Glutamatergic neuron (in vitro differentiated cells): ENCODE measurements at regions not wholly inside any gene's neighbourhood (a gene's known extent, or its start where the extent isn't known, plus 50 kb on each side); places are given as distances from the start of the nearest gene placed in this dataset.

Source experiments
- DNase-seq: peaks from one replicate; pipeline ENCODE4 v3.0.0; 2022
- H3K27ac Mint-ChIP-seq: one replicate; pipeline ENCODE4 v1.8.0; 2020; ENCODE audit warnings: mild to moderate bottlenecking, mixed read lengths, inconsistent platforms; ENCODE audit not compliant: unreplicated experiment
- H3K27me3 Mint-ChIP-seq: one replicate; pipeline ENCODE4 v1.8.0; 2020; ENCODE audit warnings: mild to moderate bottlenecking, moderate library complexity, mixed read lengths, inconsistent platforms; ENCODE audit not compliant: unreplicated experiment
- H3K36me3 Mint-ChIP-seq: one replicate; pipeline ENCODE4 v1.8.0; 2020; ENCODE audit warnings: mild to moderate bottlenecking, mixed read lengths, inconsistent platforms; ENCODE audit not compliant: unreplicated experiment
- H3K4me1 Mint-ChIP-seq: one replicate; pipeline ENCODE4 v1.8.0; 2020; ENCODE audit warnings: mild to moderate bottlenecking, low read depth, mixed read lengths, inconsistent platforms; ENCODE audit not compliant: unreplicated experiment
- H3K4me3 Mint-ChIP-seq: one replicate; pipeline ENCODE4 v1.8.0; 2020; ENCODE audit warnings: mild to moderate bottlenecking, mixed read lengths, inconsistent platforms; ENCODE audit not compliant: unreplicated experiment
- H3K9me3 Mint-ChIP-seq: one replicate; pipeline ENCODE4 v1.8.0; 2020; ENCODE audit warnings: mild to moderate bottlenecking, moderate library complexity, mixed read lengths, inconsistent platforms; ENCODE audit not compliant: unreplicated experiment
- CTCF ChIP-seq: fragments of 200-600 bp; sonication (generic); IDR thresholded peaks from one replicate; pipeline ENCODE4 v1.5.0; 2021; ENCODE audit not compliant: partially characterized antibody, unreplicated experiment

GRCh38 chr13:65921933-65922332 lies 1308.2 kb downstream of the PCDH9 start:
- no peaks in the 10 kb centered on the region for H3K36me3 Mint-ChIP-seq
- peaks cover under 1% of the 10 kb centered on the region for H3K27me3 Mint-ChIP-seq
- no peak for TF ChIP-seq CTCF
- no peak overlapping the region for H3K27ac Mint-ChIP-seq
- H3K4me3 Mint-ChIP-seq, result no peak overlapping the region
- peaks cover under 1% of the 10 kb centered on the region for H3K4me1 Mint-ChIP-seq
- no peaks in the 10 kb centered on the region for H3K9me3 Mint-ChIP-seq
- no peak for DNase-seq

- no peak for TF ChIP-seq CTCF
- Mint-ChIP-seq H3K36me3 (no peaks in the 10 kb centered on the region), H3K4me1 (no peaks in the 10 kb centered on the region), H3K9me3 (no peaks in the 10 kb centered on the region), H3K27me3 (no peaks in the 10 kb centered on the region), H3K4me3 (no peak overlapping the region), H3K27ac (no peak overlapping the region)
- DNase-seq, result no peak
Measured at GRCh38 chr13:65917731-65918130, 1312.4 kb downstream of the PCDH9 start.

GRCh38 chr13:65915195-65915594 lies 1314.9 kb downstream of the PCDH9 start:
- H3K27ac Mint-ChIP-seq, result no peak overlapping the region
- no peak for TF ChIP-seq CTCF
- no peaks in the 10 kb centered on the region for H3K36me3 Mint-ChIP-seq
- no peaks in the 10 kb centered on the region for H3K9me3 Mint-ChIP-seq
- no peak for DNase-seq
- H3K27me3 Mint-ChIP-seq, result no peaks in the 10 kb centered on the region
- no peaks in the 10 kb centered on the region for H3K4me1 Mint-ChIP-seq
- H3K4me3 Mint-ChIP-seq, result no peak overlapping the region

- no peak for DNase-seq
- Mint-ChIP-seq H3K36me3 (no peaks in the 10 kb centered on the region), H3K9me3 (no peaks in the 10 kb centered on the region), H3K27ac (no peak overlapping the region), H3K27me3 (no peaks in the 10 kb centered on the region), H3K4me1 (no peaks in the 10 kb centered on the region), H3K4me3 (no peak overlapping the region)
- no peak for TF ChIP-seq CTCF
Measured at GRCh38 chr13:65914716-65915115, 1315.4 kb downstream of the PCDH9 start.

- Mint-ChIP-seq H3K27me3 (no peaks in the 10 kb centered on the region), H3K9me3 (no peaks in the 10 kb centered on the region), H3K36me3 (peaks cover 6% of the 10 kb centered on the region), H3K27ac (no peak overlapping the region), H3K4me3 (no peak overlapping the region), H3K4me1 (no peaks in the 10 kb centered on the region)
- no peak for DNase-seq
- TF ChIP-seq CTCF, result no peak
Measured at GRCh38 chr13:65913173-65913572, 1317.0 kb downstream of the PCDH9 start.
